HL-60 (cell line): ENCODE measurements at regions not wholly inside any gene's neighbourhood (a gene's known extent, or its start where the extent isn't known, plus 50 kb on each side); places are given as distances from the start of the nearest gene placed in this dataset.

Source experiments
- DNase-seq, 2 experiments: peaks; one replicate each; pipeline ENCODE4 v3.0.0-alpha.2; 2010 to 2020; ENCODE audit warnings: low read depth in 1 of 2, low spot score in 1 of 2
- H3K27ac ChIP-seq: fragments of 250-450 bp; sonication (Bioruptor Pico); replicated peaks from 2 replicates; pipeline ENCODE4 v1.5.1; 2020; ENCODE audit warnings: mild to moderate bottlenecking, moderate library complexity
- H3K27me3 ChIP-seq: fragments of 250-450 bp; sonication (Bioruptor Pico); 2 replicates; pipeline ENCODE4 v1.5.1; 2021; ENCODE audit warnings: mild to moderate bottlenecking, moderate library complexity; ENCODE audit not compliant: insufficient read depth, poor library complexity, severe bottlenecking
- H3K4me3 ChIP-seq: replicated peaks from 2 replicates; pipeline ENCODE4 v1.5.1; 2011; ENCODE audit warnings: mild to moderate bottlenecking, control low read depth, low read length; ENCODE audit not compliant: insufficient read depth
- GABPA ChIP-seq: IDR thresholded peaks from 2 replicates; pipeline ENCODE4 v1.6.1; 2012; ENCODE audit warnings: low read depth
- POLR2AphosphoS5 ChIP-seq: IDR thresholded peaks from 2 replicates; pipeline ENCODE4 v1.6.1; 2012; ENCODE audit warnings: low read depth
- SPI1 ChIP-seq: IDR thresholded peaks from 2 replicates; pipeline ENCODE4 v1.6.1; 2012; ENCODE audit warnings: low read depth, mild to moderate bottlenecking, borderline replicate concordance
- TF ChIP-seq, protein P1 (sequence below): IDR thresholded peaks from one replicate; pipeline ENCODE4 v1.5.1; 2011; ENCODE audit warnings: low read length, control low read depth, inconsistent platforms; ENCODE audit not compliant: insufficient read depth
- TF ChIP-seq, protein P2 (sequence below): IDR thresholded peaks from 2 replicates; pipeline ENCODE4 v1.6.1; 2012; ENCODE audit warnings: low read depth; ENCODE audit not compliant: insufficient replicate concordance

DNA sequence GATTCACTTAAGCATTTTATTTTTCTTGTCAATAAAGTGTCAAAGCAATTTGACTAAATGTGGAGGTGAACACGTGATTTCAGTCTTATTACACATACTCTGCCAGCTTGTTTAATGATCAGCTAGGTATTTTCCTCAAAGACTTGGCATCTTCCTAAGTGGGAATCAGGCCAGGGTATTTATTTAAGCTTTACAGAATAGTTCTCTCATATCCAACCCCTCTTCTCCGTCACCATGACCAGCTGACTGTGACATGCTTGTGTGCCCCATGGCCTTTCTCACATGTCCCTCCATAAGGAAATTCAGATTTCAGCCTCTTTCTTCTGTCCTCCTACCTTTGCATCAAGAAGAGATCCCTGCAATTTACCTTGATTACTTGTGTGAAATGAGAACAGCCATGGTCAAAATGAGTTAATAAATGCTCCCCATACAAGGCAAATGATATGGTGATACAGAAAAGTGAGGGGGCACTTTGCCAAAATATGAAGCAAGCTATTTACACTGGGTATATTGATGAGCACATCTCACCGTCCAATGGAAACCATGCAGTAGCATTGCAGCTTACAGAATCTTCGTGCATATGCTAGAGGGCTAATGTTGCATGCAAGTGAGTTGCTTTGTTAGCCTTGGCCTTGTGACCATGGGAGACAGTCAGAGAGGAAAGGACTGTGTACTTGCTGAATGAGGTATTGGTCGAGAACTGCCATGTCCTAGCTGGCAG is 202.2 kb downstream of the RNF152 start:
- TF ChIP-seq GABPA, result no peak
- TF ChIP-seq, protein P1, sequence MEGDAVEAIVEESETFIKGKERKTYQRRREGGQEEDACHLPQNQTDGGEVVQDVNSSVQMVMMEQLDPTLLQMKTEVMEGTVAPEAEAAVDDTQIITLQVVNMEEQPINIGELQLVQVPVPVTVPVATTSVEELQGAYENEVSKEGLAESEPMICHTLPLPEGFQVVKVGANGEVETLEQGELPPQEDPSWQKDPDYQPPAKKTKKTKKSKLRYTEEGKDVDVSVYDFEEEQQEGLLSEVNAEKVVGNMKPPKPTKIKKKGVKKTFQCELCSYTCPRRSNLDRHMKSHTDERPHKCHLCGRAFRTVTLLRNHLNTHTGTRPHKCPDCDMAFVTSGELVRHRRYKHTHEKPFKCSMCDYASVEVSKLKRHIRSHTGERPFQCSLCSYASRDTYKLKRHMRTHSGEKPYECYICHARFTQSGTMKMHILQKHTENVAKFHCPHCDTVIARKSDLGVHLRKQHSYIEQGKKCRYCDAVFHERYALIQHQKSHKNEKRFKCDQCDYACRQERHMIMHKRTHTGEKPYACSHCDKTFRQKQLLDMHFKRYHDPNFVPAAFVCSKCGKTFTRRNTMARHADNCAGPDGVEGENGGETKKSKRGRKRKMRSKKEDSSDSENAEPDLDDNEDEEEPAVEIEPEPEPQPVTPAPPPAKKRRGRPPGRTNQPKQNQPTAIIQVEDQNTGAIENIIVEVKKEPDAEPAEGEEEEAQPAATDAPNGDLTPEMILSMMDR, result no peak
- TF ChIP-seq SPI1, result no peak
- TF ChIP-seq, protein P2, sequence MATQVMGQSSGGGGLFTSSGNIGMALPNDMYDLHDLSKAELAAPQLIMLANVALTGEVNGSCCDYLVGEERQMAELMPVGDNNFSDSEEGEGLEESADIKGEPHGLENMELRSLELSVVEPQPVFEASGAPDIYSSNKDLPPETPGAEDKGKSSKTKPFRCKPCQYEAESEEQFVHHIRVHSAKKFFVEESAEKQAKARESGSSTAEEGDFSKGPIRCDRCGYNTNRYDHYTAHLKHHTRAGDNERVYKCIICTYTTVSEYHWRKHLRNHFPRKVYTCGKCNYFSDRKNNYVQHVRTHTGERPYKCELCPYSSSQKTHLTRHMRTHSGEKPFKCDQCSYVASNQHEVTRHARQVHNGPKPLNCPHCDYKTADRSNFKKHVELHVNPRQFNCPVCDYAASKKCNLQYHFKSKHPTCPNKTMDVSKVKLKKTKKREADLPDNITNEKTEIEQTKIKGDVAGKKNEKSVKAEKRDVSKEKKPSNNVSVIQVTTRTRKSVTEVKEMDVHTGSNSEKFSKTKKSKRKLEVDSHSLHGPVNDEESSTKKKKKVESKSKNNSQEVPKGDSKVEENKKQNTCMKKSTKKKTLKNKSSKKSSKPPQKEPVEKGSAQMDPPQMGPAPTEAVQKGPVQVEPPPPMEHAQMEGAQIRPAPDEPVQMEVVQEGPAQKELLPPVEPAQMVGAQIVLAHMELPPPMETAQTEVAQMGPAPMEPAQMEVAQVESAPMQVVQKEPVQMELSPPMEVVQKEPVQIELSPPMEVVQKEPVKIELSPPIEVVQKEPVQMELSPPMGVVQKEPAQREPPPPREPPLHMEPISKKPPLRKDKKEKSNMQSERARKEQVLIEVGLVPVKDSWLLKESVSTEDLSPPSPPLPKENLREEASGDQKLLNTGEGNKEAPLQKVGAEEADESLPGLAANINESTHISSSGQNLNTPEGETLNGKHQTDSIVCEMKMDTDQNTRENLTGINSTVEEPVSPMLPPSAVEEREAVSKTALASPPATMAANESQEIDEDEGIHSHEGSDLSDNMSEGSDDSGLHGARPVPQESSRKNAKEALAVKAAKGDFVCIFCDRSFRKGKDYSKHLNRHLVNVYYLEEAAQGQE, result no peak
- no peak for TF ChIP-seq POLR2AphosphoS5
- Histone ChIP-seq H3K27ac (no peak overlapping the region), H3K4me3 (no peak overlapping the region), H3K27me3 (no peaks in the 10 kb centered on the region)
- DNase-seq, result no peak

DNA sequence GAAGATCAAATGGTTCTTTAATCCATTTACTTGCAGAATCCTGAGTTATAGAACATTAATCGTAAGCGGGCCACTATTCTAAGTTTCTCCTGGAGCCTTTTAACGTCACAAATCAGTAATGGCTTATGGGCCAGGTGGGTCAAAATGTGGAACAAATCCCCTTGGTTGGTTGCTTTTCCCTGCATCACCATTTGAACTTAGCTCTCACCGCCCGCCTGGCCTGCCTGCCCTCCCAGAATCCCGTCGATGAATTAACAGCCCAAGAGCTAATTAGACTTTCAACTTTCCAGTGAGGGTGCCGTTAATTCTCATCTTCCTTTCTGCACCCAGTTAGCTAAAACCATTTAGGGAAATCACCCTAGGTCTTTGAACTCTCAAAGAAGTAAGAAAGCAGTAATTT is 205.5 kb downstream of the RNF152 start:
- no peak overlapping the region for H3K27ac ChIP-seq
- no peak for DNase-seq
- peaks cover 4% of the 10 kb centered on the region for H3K27me3 ChIP-seq
- H3K4me3 ChIP-seq, result no peak overlapping the region
- TF ChIP-seq SPI1, result no peak
- no peak for TF ChIP-seq POLR2AphosphoS5
- TF ChIP-seq, protein P1, result no peak
- TF ChIP-seq, protein P2, result no peak
- no peak for TF ChIP-seq GABPA

DNA sequence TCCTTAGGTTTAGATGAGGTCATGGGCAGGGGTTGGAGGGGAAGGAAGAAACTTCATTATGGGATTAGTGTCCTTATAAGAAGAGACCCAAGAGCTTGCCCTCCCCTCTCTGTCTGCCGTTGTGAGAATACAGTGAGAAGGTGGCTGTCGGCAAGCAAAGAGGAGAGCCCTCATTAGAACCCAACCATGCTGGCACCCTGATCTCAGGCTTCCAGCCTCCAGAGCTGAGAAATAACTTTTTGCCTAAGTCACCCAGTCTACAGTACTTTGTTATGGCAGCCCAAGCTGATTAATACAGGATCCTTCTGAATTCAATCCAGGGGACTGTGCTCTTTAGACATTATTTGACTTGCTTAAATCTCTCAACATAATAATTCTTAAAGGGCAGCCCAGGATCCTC is 209.0 kb downstream of the RNF152 start:
- TF ChIP-seq GABPA, result no peak
- TF ChIP-seq, protein P1, result no peak
- TF ChIP-seq POLR2AphosphoS5, result no peak
- TF ChIP-seq, protein P2, result no peak
- no peak for TF ChIP-seq SPI1
- no peak for DNase-seq
- Histone ChIP-seq H3K27ac (no peak overlapping the region), H3K27me3 (peaks cover 6% of the 10 kb centered on the region), H3K4me3 (no peak overlapping the region)
